ENCODE measurements at regions not wholly inside any gene's neighbourhood (a gene's known extent, or its start where the extent isn't known, plus 50 kb on each side); places are given as distances from the start of the nearest gene placed in this dataset.
"Not testable (repeated sequence)": the region's sequence is repeated elsewhere in the genome, so short reads cannot be mapped to it uniquely, and the experiment has no call there.

DNA sequence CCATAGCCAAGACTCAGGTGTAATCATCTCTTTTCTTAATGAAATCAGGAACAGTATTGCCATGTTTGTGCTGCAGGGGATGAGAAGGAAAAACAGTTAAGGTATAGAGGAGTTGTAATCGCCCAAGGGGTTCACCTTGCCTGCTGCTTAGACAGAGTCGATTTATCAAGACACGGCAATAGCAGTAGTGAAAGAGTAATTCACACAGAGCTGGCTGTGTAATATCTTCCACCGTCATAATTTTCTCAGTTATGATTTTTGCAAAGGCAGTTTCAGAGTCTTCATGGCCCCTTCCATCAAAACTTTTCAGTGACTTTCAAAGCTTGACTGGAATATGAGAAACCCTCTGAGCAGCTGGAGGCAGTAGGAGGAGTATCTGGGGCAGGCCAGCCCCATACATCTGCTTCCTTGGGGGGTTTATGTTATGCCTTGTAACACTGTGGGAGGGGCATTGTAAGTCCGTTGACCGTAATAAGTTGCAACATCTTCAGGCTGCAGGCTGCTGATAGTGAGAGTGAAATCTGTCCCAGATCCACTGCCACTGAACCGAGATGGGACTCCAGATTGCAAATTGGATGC is 605.4 kb downstream of the RPIA start:
- not testable (repeated sequence) for H3K9me3 ChIP-seq (ENCODE audit: control insufficient read depth, low read length); H3K4me3 Mint-ChIP-seq; H3K27ac ChIP-seq (ENCODE audit: low read depth, low read length); H3K27me3 Mint-ChIP-seq (ENCODE audit: insufficient read depth); H3K4me3 ChIP-seq (ENCODE audit: low read length); H3K9me3 Mint-ChIP-seq; H3K36me3 ChIP-seq (ENCODE audit: control insufficient read depth, insufficient read depth, low read length); DNase-seq; H3K4me1 ChIP-seq (ENCODE audit: control insufficient read depth, insufficient read depth, low read length); H3K4me1 Mint-ChIP-seq; H3K27ac Mint-ChIP-seq; H3K27me3 ChIP-seq (ENCODE audit: control insufficient read depth, insufficient read depth, low read length, poor library complexity, severe bottlenecking); H3K36me3 Mint-ChIP-seq (ENCODE audit: low read depth); H3K9ac ChIP-seq (ENCODE audit: extremely low read depth, low read length, poor library complexity, severe bottlenecking)
- WGBS, 2 experiments (ENCODE audit: insufficient coverage in 1 of 2, insufficient read length in 1 of 2) = no CpG with 5 or more reads among the region's 7 CpGs

DNA sequence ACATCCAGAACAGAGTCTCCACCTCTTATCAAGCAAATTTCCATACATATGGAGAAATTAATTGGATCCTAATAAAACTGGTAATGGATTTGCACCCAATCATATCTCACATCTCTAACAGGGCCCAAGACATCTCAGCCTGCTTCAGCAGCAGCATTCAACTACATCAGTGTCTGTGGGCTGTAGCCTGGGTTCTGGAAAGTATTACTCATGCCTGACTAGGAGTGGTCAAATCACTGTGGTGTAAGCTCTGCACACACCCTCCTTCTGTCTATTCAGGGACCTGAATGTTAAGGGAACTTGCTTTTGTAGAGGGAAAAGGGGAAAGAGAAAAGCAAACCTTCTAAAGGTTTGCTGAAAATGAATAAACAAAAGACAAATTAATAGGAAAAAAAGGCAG is 607.7 kb downstream of the RPIA start:
- H3K27me3 ChIP-seq (ENCODE audit: control insufficient read depth, insufficient read depth, low read length, poor library complexity, severe bottlenecking); H3K4me3 Mint-ChIP-seq; H3K27ac Mint-ChIP-seq; H3K27me3 Mint-ChIP-seq (ENCODE audit: insufficient read depth); H3K4me1 ChIP-seq (ENCODE audit: control insufficient read depth, insufficient read depth, low read length); H3K27ac ChIP-seq (ENCODE audit: low read depth, low read length); H3K9ac ChIP-seq (ENCODE audit: extremely low read depth, low read length, poor library complexity, severe bottlenecking); H3K4me1 Mint-ChIP-seq; H3K36me3 ChIP-seq (ENCODE audit: control insufficient read depth, insufficient read depth, low read length); H3K36me3 Mint-ChIP-seq (ENCODE audit: low read depth); DNase-seq; H3K4me3 ChIP-seq (ENCODE audit: low read length); H3K9me3 ChIP-seq (ENCODE audit: control insufficient read depth, low read length): not testable (repeated sequence)
- peaks cover 15% of the 10 kb centered on the region for H3K9me3 Mint-ChIP-seq

DNA sequence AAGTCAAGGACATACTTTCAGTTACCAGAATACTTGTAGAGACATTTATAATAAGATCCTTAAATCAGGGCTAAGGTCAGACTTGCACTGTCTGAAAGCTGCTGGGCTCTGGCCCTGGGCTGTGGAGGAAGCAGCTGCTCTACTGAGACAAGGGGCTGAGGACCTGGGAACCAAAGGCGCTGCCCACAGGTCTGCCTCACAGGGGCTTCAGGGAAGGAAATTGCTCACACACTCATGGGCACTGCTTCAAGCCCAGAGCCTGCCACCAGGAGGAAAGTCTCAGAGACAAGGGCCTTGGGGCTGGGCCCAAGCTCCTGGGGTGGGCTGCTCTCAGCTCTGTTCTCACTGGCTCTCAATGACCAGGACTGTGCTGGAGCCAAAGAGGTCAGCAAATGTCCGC is 614.1 kb downstream of the RPIA start:
- not testable (repeated sequence) for H3K4me3 ChIP-seq (ENCODE audit: low read length); H3K36me3 ChIP-seq (ENCODE audit: control insufficient read depth, insufficient read depth, low read length); H3K4me3 Mint-ChIP-seq; H3K27me3 Mint-ChIP-seq (ENCODE audit: insufficient read depth); H3K4me1 Mint-ChIP-seq; DNase-seq; H3K9ac ChIP-seq (ENCODE audit: extremely low read depth, low read length, poor library complexity, severe bottlenecking); H3K9me3 ChIP-seq (ENCODE audit: control insufficient read depth, low read length); H3K36me3 Mint-ChIP-seq (ENCODE audit: low read depth); H3K27ac Mint-ChIP-seq; H3K4me1 ChIP-seq (ENCODE audit: control insufficient read depth, insufficient read depth, low read length); H3K27me3 ChIP-seq (ENCODE audit: control insufficient read depth, insufficient read depth, low read length, poor library complexity, severe bottlenecking); H3K27ac ChIP-seq (ENCODE audit: low read depth, low read length)
- 85% methylated on average over 1 of the region's 2 CpGs; no CpG with 5 or more reads in 1 of the 2 experiments for WGBS, 2 experiments (ENCODE audit: insufficient coverage in 1 of 2, insufficient read length in 1 of 2)
- H3K9me3 Mint-ChIP-seq = peaks cover 12% of the 10 kb centered on the region

DNA sequence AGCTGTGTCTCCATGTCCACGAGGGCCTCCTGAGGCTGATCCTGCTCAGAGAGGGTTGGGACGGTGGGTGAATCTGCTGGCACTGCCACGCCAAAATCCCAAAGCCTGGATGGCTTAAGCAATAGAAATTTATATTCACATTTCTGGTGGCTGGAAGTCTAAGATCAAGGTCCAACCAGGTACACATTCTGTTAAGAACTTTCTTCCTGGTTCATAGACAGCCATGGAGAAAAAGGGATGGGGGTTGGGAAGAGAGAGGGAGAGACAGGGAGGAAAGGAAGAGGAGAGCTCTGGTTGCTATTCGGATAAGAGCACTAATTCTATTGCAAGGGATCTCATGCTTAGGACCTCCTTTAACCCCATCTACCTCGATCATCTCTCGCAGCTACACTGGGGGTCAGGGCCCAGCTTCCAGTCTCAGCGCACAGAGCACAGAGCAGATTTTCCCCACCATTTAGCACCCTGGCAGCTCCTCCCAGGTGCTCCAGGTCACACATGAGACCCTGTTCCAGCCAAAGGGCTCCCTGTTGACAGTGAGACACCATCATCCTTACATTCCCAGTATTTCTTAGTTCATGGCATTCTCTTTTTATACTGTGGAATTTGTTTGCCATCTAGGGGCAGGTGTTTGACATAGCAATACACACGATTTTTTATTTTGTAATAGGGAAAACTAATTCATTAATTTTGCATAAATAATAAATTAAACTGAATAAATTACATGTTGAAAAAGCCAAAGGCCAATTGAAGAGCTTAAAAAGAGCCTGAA is 615.6 kb downstream of the RPIA start:
- H3K27ac Mint-ChIP-seq; H3K27ac ChIP-seq (ENCODE audit: low read depth, low read length); H3K4me3 ChIP-seq (ENCODE audit: low read length); H3K27me3 Mint-ChIP-seq (ENCODE audit: insufficient read depth); H3K9me3 ChIP-seq (ENCODE audit: control insufficient read depth, low read length); H3K27me3 ChIP-seq (ENCODE audit: control insufficient read depth, insufficient read depth, low read length, poor library complexity, severe bottlenecking); H3K36me3 ChIP-seq (ENCODE audit: control insufficient read depth, insufficient read depth, low read length); H3K4me3 Mint-ChIP-seq; H3K4me1 Mint-ChIP-seq; DNase-seq; H3K36me3 Mint-ChIP-seq (ENCODE audit: low read depth); H3K9ac ChIP-seq (ENCODE audit: extremely low read depth, low read length, poor library complexity, severe bottlenecking); H3K4me1 ChIP-seq (ENCODE audit: control insufficient read depth, insufficient read depth, low read length): not testable (repeated sequence)
- peaks cover 17% of the 10 kb centered on the region for H3K9me3 Mint-ChIP-seq
- 72% methylated on average over 2 of the region's 8 CpGs; no CpG with 5 or more reads in 1 of the 2 experiments for WGBS, 2 experiments (ENCODE audit: insufficient coverage in 1 of 2, insufficient read length in 1 of 2)

DNA sequence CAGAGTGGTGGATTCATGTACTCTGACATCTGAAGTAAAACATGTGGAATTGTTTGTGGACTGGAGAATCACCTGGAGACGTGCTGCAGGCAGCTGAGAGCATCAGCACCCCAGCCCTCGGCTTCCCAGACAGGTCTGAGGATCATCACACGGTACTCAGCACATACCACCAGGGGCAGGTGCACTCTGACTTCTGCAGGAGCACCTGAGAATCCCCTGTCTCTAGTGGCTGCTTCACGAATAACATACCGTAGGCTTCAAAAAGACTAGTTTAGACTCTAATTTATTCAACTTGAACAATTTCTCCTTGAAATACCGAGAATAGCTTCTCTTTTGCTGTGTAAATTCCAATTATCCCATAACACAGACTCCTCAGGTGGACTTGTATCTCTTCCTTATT is 627.5 kb downstream of the RPIA start:
- H3K27ac Mint-ChIP-seq; H3K4me3 ChIP-seq (ENCODE audit: low read length); H3K9me3 Mint-ChIP-seq; DNase-seq; H3K27me3 ChIP-seq (ENCODE audit: control insufficient read depth, insufficient read depth, low read length, poor library complexity, severe bottlenecking); H3K36me3 Mint-ChIP-seq (ENCODE audit: low read depth); H3K9ac ChIP-seq (ENCODE audit: extremely low read depth, low read length, poor library complexity, severe bottlenecking); H3K9me3 ChIP-seq (ENCODE audit: control insufficient read depth, low read length); H3K27ac ChIP-seq (ENCODE audit: low read depth, low read length); H3K4me1 Mint-ChIP-seq; H3K27me3 Mint-ChIP-seq (ENCODE audit: insufficient read depth); H3K36me3 ChIP-seq (ENCODE audit: control insufficient read depth, insufficient read depth, low read length); H3K4me1 ChIP-seq (ENCODE audit: control insufficient read depth, insufficient read depth, low read length); H3K4me3 Mint-ChIP-seq: not testable (repeated sequence)
- no CpG with 5 or more reads among the region's 6 CpGs for WGBS, 2 experiments (ENCODE audit: insufficient coverage in 1 of 2, insufficient read length in 1 of 2)

DNA sequence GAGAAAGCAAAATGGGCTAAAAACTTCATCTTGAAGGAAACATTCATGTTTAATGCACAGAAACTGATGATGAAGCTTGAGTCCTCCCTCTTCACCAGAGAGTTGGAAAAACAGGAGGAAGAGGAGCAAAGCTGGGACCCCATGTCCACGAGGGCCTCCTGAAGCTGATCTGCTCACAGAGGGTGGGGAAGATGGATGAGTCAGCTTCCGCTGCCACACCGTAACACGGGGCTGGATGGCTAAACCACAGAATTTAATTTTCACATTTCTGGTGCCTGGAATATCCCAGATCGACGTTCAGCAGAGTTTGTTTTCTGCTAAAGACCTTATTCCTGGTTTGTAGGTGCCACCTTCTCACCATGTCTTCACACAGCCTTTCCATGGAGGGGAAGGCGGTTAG is 634.4 kb downstream of the RPIA start:
- H3K4me3 ChIP-seq (ENCODE audit: low read length); H3K9me3 ChIP-seq (ENCODE audit: control insufficient read depth, low read length); H3K4me1 Mint-ChIP-seq; H3K27me3 Mint-ChIP-seq (ENCODE audit: insufficient read depth); H3K27me3 ChIP-seq (ENCODE audit: control insufficient read depth, insufficient read depth, low read length, poor library complexity, severe bottlenecking); H3K36me3 ChIP-seq (ENCODE audit: control insufficient read depth, insufficient read depth, low read length); H3K36me3 Mint-ChIP-seq (ENCODE audit: low read depth); H3K4me1 ChIP-seq (ENCODE audit: control insufficient read depth, insufficient read depth, low read length); H3K4me3 Mint-ChIP-seq; DNase-seq; H3K9me3 Mint-ChIP-seq; H3K27ac Mint-ChIP-seq; H3K9ac ChIP-seq (ENCODE audit: extremely low read depth, low read length, poor library complexity, severe bottlenecking); H3K27ac ChIP-seq (ENCODE audit: low read depth, low read length): not testable (repeated sequence)
- WGBS, 2 experiments (ENCODE audit: insufficient coverage in 1 of 2, insufficient read length in 1 of 2) = no CpG with 5 or more reads among the region's 7 CpGs

DNA sequence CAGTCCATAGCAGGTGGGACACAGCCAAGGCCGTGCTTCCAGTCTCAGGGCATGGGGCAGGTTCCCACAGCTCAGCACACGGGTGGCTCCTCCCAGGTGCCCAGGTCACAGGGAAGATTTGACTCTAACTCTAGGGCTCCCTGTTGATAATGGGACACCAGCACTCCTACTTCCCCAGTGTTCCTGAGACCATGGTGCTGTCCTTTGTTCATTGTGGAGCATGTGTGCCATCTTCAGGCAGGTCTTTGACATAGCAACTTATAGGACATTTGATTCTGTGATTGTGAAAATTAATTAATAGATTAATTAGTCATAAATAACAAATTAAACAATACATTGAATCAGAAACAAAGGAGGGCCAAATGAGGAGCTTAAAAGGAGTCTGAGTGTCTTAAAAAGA is 635.0 kb downstream of the RPIA start:
- not testable (repeated sequence) for H3K27me3 ChIP-seq (ENCODE audit: control insufficient read depth, insufficient read depth, low read length, poor library complexity, severe bottlenecking); H3K36me3 Mint-ChIP-seq (ENCODE audit: low read depth); H3K9me3 Mint-ChIP-seq; H3K4me3 Mint-ChIP-seq; H3K27ac Mint-ChIP-seq; H3K27me3 Mint-ChIP-seq (ENCODE audit: insufficient read depth); DNase-seq; H3K27ac ChIP-seq (ENCODE audit: low read depth, low read length); H3K9me3 ChIP-seq (ENCODE audit: control insufficient read depth, low read length); H3K4me1 Mint-ChIP-seq; H3K4me3 ChIP-seq (ENCODE audit: low read length); H3K36me3 ChIP-seq (ENCODE audit: control insufficient read depth, insufficient read depth, low read length); H3K9ac ChIP-seq (ENCODE audit: extremely low read depth, low read length, poor library complexity, severe bottlenecking); H3K4me1 ChIP-seq (ENCODE audit: control insufficient read depth, insufficient read depth, low read length)
- WGBS, 2 experiments (ENCODE audit: insufficient coverage in 1 of 2, insufficient read length in 1 of 2) = no CpG with 5 or more reads among the region's 2 CpGs
